HepG2 (cell line): ENCODE measurements at regions not wholly inside any gene's neighbourhood (a gene's known extent, or its start where the extent isn't known, plus 50 kb on each side); places are given as distances from the start of the nearest gene placed in this dataset.

Source experiments
- FOSL2 ChIP-seq: sonication (generic); formaldehyde crosslinking; IDR thresholded peaks from 2 replicates; pipeline ENCODE4 v1.4.0; 2020; ENCODE audit warnings: missing genetic modification reagents
- PITX1 ChIP-seq: sonication (generic); formaldehyde crosslinking; IDR thresholded peaks from 2 replicates; pipeline ENCODE4 v1.5.1; 2020; ENCODE audit warnings: mild to moderate bottlenecking, missing genetic modification reagents
- SRSF4 ChIP-seq: fragments of 200-400 bp; formaldehyde crosslinking; IDR thresholded peaks from one replicate; pipeline ENCODE4 v1.6.1; 2018; ENCODE audit warnings: mild to moderate bottlenecking, low read depth, low read length, moderate library complexity; ENCODE audit not compliant: poor library complexity, severe bottlenecking
- U2AF1 ChIP-seq: fragments of 200-400 bp; formaldehyde crosslinking; optimal IDR thresholded peaks from 2 replicates; pipeline ENCODE3; 2017; ENCODE audit warnings: mild to moderate bottlenecking, low read depth, low read length
- ZKSCAN5 ChIP-seq: sonication (generic); formaldehyde crosslinking; IDR thresholded peaks from 2 replicates; pipeline ENCODE4 v1.5.1; 2020; ENCODE audit warnings: mild to moderate bottlenecking, missing genetic modification reagents
- TF ChIP-seq, protein P1 (sequence below): sonication (generic); formaldehyde crosslinking; IDR thresholded peaks from 2 replicates; pipeline ENCODE4 v1.8.0; 2022; ENCODE audit warnings: mild to moderate bottlenecking, missing genetic modification reagents; ENCODE audit not compliant: insufficient replicate concordance
- TF ChIP-seq, protein P2 (sequence below): sonication (generic); formaldehyde crosslinking; IDR thresholded peaks from 2 replicates; pipeline ENCODE4 v1.4.0; 2020; ENCODE audit warnings: missing genetic modification reagents
- TF ChIP-seq, protein P3 (sequence below): sonication (generic); formaldehyde crosslinking; IDR thresholded peaks from 2 replicates; pipeline ENCODE4 v1.4.0; 2020; ENCODE audit warnings: missing genetic modification reagents
- TF ChIP-seq, protein P4 (sequence below): sonication (generic); formaldehyde crosslinking; IDR thresholded peaks from 2 replicates; pipeline ENCODE4 v1.8.0; 2022; ENCODE audit warnings: mild to moderate bottlenecking, missing genetic modification reagents, borderline replicate concordance
- TF ChIP-seq, protein P5 (sequence below): sonication (generic); formaldehyde crosslinking; IDR thresholded peaks from 2 replicates; pipeline ENCODE4 v1.4.0; 2020; ENCODE audit warnings: missing genetic modification reagents
- TF ChIP-seq, protein P6 (sequence below), 2 experiments: sonication (generic) in 1 of 2; formaldehyde crosslinking in 1 of 2; IDR thresholded peaks; 2 replicates each; pipeline versions ENCODE4 v1.4.0 to v1.6.1; 2016 to 2020; ENCODE audit warnings: borderline replicate concordance in 1 of 2, low read depth in 1 of 2, mild to moderate bottlenecking in 1 of 2, missing genetic modification reagents in 1 of 2

DNA sequence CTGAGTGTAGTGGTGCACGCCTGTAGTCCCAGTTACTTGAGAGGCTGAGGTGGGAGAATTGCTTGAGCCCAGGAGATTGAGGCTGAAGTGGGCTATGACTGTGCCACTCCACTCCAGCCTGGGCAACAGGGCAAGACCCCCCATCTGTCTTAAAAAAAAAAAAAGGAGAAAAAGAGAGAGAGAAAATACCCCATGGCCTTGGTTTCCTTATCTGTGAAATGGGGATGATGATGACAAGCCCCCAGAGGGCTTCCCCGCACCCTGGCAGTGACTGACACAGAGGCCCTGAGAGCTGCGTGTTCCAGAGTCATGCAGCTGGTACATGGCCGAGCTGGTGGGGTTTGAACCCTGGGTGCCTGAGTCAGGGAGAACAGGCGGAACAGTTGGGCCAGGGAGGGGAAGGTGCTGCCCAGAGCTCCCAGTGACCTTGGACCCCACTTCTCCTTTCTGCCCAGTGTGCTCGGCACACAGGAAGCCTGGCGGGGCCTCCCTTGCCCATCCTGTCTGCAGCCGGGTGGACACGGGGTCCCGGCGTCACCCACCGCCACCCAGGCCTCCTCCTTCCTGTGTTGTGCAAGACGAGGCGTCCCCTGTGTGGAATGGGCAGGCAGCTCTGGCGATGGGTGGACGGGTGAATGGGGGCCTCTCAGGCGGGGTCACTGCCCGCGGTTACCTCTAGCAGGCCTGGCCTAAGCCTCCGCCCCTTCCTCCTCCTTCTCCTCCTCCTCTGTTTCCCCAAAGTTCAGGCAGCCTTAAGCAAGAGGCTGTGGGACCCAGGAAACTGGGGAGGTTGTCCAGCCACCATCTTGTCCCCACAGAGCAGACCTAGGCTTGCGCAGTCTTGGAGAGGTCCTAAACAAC is 84.2 kb downstream of the CEBPB start (continued):
- TF ChIP-seq PITX1 (CRISPR knock-in tag) = peak; percentile 93
- no peak for TF ChIP-seq U2AF1
- TF ChIP-seq, protein P1, sequence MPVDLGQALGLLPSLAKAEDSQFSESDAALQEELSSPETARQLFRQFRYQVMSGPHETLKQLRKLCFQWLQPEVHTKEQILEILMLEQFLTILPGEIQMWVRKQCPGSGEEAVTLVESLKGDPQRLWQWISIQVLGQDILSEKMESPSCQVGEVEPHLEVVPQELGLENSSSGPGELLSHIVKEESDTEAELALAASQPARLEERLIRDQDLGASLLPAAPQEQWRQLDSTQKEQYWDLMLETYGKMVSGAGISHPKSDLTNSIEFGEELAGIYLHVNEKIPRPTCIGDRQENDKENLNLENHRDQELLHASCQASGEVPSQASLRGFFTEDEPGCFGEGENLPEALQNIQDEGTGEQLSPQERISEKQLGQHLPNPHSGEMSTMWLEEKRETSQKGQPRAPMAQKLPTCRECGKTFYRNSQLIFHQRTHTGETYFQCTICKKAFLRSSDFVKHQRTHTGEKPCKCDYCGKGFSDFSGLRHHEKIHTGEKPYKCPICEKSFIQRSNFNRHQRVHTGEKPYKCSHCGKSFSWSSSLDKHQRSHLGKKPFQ (CRISPR knock-in tag) = peak; percentile 94
- TF ChIP-seq FOSL2 (CRISPR knock-in tag) = peak; percentile 90
- TF ChIP-seq SRSF4 = no peak
- TF ChIP-seq, protein P2, sequence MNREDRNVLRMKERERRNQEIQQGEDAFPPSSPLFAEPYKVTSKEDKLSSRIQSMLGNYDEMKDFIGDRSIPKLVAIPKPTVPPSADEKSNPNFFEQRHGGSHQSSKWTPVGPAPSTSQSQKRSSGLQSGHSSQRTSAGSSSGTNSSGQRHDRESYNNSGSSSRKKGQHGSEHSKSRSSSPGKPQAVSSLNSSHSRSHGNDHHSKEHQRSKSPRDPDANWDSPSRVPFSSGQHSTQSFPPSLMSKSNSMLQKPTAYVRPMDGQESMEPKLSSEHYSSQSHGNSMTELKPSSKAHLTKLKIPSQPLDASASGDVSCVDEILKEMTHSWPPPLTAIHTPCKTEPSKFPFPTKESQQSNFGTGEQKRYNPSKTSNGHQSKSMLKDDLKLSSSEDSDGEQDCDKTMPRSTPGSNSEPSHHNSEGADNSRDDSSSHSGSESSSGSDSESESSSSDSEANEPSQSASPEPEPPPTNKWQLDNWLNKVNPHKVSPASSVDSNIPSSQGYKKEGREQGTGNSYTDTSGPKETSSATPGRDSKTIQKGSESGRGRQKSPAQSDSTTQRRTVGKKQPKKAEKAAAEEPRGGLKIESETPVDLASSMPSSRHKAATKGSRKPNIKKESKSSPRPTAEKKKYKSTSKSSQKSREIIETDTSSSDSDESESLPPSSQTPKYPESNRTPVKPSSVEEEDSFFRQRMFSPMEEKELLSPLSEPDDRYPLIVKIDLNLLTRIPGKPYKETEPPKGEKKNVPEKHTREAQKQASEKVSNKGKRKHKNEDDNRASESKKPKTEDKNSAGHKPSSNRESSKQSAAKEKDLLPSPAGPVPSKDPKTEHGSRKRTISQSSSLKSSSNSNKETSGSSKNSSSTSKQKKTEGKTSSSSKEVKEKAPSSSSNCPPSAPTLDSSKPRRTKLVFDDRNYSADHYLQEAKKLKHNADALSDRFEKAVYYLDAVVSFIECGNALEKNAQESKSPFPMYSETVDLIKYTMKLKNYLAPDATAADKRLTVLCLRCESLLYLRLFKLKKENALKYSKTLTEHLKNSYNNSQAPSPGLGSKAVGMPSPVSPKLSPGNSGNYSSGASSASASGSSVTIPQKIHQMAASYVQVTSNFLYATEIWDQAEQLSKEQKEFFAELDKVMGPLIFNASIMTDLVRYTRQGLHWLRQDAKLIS (CRISPR knock-in tag) = 0 out of 2 replicates have a peak, but pooled peaks have one; percentile 69
- TF ChIP-seq ZKSCAN5 (CRISPR knock-in tag) = peak; percentile 76
- TF ChIP-seq, protein P3, sequence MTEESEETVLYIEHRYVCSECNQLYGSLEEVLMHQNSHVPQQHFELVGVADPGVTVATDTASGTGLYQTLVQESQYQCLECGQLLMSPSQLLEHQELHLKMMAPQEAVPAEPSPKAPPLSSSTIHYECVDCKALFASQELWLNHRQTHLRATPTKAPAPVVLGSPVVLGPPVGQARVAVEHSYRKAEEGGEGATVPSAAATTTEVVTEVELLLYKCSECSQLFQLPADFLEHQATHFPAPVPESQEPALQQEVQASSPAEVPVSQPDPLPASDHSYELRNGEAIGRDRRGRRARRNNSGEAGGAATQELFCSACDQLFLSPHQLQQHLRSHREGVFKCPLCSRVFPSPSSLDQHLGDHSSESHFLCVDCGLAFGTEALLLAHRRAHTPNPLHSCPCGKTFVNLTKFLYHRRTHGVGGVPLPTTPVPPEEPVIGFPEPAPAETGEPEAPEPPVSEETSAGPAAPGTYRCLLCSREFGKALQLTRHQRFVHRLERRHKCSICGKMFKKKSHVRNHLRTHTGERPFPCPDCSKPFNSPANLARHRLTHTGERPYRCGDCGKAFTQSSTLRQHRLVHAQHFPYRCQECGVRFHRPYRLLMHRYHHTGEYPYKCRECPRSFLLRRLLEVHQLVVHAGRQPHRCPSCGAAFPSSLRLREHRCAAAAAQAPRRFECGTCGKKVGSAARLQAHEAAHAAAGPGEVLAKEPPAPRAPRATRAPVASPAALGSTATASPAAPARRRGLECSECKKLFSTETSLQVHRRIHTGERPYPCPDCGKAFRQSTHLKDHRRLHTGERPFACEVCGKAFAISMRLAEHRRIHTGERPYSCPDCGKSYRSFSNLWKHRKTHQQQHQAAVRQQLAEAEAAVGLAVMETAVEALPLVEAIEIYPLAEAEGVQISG (CRISPR knock-in tag) = peak; percentile 78
- TF ChIP-seq, protein P4, sequence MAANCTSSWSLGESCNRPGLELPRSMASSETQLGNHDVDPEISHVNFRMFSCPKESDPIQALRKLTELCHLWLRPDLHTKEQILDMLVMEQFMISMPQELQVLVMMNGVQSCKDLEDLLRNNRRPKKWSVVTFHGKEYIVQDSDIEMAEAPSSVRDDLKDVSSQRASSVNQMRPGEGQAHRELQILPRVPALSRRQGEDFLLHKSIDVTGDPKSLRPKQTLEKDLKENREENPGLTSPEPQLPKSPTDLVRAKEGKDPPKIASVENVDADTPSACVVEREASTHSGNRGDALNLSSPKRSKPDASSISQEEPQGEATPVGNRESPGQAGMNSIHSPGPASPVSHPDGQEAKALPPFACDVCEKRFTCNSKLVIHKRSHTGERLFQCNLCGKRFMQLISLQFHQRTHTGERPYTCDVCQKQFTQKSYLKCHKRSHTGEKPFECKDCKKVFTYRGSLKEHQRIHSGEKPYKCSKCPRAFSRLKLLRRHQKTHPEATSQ (CRISPR knock-in tag) = no peak
- TF ChIP-seq, protein P5, sequence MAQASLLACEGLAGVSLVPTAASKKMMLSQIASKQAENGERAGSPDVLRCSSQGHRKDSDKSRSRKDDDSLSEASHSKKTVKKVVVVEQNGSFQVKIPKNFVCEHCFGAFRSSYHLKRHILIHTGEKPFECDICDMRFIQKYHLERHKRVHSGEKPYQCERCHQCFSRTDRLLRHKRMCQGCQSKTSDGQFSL (CRISPR knock-in tag) = no peak; the same call in 1 of the 2 replicates
- TF ChIP-seq, protein P6, sequence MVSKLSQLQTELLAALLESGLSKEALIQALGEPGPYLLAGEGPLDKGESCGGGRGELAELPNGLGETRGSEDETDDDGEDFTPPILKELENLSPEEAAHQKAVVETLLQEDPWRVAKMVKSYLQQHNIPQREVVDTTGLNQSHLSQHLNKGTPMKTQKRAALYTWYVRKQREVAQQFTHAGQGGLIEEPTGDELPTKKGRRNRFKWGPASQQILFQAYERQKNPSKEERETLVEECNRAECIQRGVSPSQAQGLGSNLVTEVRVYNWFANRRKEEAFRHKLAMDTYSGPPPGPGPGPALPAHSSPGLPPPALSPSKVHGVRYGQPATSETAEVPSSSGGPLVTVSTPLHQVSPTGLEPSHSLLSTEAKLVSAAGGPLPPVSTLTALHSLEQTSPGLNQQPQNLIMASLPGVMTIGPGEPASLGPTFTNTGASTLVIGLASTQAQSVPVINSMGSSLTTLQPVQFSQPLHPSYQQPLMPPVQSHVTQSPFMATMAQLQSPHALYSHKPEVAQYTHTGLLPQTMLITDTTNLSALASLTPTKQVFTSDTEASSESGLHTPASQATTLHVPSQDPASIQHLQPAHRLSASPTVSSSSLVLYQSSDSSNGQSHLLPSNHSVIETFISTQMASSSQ (IDR thresholded peaks at IDR 0.05; ENCODE audit: low read depth) = peak; percentile 27; the same call in 1 of the 2 replicates
- TF ChIP-seq, protein P6 (CRISPR knock-in tag; IDR thresholded peaks at IDR 0.05; ENCODE audit: borderline replicate concordance) = peak; percentile 81; the same call in 1 of the 2 replicates
